ENCODE measurements at regions not wholly inside any gene's neighbourhood (a gene's known extent, or its start where the extent isn't known, plus 50 kb on each side); places are given as distances from the start of the nearest gene placed in this dataset.

- no peak for DNase-seq (ENCODE audit: low spot score)
These were observed 119.8 kb downstream of the TENT4A start for GRCh38 chr5:6832994-6833393.

DNA sequence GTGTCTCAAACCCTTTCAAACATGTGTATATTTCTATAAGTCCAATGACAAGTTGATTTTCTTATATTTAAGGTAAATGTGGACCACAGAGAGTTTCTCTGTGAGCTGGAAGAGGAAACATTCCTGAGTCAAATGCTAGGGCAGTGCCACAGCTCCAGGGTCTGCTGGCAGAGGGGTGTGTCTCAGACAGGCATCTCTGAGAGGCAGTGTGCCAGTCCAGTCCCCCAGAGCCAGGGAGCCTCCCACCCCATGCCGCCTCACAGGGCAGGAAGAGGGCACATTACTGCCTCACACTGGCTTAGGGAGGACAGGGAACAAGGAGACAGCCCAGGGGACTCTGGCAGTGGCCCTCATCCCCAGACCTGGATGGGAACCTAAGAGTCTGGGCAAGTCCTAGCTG is 120.2 kb downstream of the TENT4A start:
- no peak for DNase-seq (ENCODE audit: low spot score)

GRCh38 chr5:6837095-6837494 is 123.9 kb downstream of the TENT4A start:
- DNase-seq (ENCODE audit: low spot score), result no peak

GRCh38 chr5:6837519-6838110 is 124.4 kb downstream of the TENT4A start:
- DNase-seq (ENCODE audit: low spot score), result no peak

DNA sequence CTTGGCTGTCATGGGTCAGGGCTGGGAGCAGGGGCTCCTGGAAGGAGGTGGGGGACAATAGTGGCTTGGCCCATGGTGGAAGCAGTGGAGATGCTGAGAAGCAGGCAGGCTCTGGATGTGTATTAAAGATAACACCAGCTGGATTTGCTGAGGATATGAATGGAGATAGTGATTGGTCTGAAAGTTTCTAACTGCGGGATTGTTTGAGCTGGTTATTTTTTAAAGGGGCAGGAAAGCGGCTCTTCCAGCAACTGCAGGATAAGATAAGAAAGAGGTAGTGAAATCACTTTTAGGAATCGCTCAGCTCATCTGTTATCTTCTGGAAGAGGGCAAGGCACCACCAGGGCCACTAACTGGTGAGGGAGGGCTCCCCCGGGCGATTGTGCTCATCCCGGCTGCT is 125.5 kb downstream of the TENT4A start:
- DNase-seq (ENCODE audit: low spot score), result no peak

- no peak for DNase-seq (ENCODE audit: low spot score)
These were observed 127.0 kb downstream of the TENT4A start for GRCh38 chr5:6840136-6840793.

GRCh38 chr5:6843335-6843734 is 130.1 kb downstream of the TENT4A start:
- no peak for DNase-seq (ENCODE audit: low spot score)

- DNase-seq (ENCODE audit: low spot score), result no peak
These were observed 130.6 kb downstream of the TENT4A start for GRCh38 chr5:6843821-6844220.

GRCh38 chr5:6845856-6846255 is 132.6 kb downstream of the TENT4A start:
- DNase-seq (ENCODE audit: low spot score), result no peak

DNA sequence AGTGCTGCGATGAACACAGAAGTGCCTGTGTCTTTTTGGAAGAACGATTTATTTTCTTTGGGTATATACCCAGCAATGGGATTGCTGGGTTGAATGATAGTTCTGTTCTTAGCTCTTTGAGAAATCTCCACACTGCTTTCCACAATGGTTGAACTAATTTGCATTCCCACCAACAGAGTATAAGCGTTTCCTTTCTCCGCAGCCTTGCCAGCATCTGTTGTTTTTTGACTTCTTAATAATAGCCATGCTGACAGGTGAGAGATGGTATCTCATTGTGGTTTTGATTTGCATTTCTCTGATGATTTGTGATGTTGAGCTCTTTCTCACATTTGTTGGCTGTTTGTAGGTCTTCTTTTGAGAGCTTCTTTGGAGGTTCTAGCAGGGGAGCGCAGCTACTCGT is 134.6 kb downstream of the TENT4A start:
- no peak for DNase-seq (ENCODE audit: low spot score)

- DNase-seq (ENCODE audit: low spot score), result no peak
These were observed 136.3 kb downstream of the TENT4A start for GRCh38 chr5:6849316-6850105.

- no peak for DNase-seq (ENCODE audit: low spot score)
These were observed 136.8 kb downstream of the TENT4A start for GRCh38 chr5:6850106-6850432.

GRCh38 chr5:6856653-6857052 is 143.4 kb downstream of the TENT4A start:
- no peak for DNase-seq (ENCODE audit: low spot score)

DNA sequence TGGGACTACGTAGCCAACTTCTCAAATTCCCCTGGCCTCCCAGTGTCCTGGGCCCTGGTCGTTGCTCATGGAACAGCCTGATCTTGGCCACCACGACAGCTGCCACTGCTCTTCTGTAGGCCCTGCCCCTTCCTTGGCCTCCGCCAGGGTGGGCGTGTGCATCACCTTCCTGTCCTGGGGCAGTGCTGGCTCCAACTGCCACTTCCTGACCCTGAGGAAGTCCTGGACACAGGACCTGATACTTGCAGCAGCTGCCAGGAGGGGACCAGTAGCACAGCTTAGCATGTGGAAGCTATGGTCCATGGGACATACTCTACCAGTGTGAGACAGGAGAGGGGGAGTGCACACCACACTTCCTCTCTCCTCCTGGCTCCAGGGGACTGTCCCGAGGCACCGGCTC is 145.2 kb downstream of the TENT4A start:
- DNase-seq (ENCODE audit: low spot score), result no peak

DNA sequence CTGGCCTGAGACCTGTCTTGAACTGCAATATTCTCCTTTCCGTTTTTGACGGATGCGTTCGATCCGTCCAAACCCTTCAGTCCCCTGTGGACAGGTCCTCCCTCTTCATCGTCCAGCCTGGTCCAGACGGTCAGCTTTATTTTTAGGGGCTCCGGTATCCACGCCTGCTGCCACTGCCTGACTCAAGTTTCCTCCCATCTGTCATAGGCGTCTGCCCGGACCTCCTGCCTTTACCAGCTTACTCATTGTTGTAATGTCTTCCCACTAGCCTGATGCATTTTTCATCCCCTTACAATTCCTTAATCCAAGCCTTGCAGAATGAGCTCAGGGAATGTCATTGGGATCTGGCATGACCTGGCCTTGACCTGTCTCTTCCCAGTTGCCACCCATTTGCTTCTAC is 145.8 kb downstream of the TENT4A start:
- DNase-seq (ENCODE audit: low spot score), result no peak

GRCh38 chr5:6859951-6860638 is 146.9 kb downstream of the TENT4A start:
- no peak for DNase-seq (ENCODE audit: low spot score)

GRCh38 chr5:6861036-6861435 is 147.8 kb downstream of the TENT4A start:
- DNase-seq (ENCODE audit: low spot score), result no peak

GRCh38 chr5:6861667-6862066 is 148.4 kb downstream of the TENT4A start:
- no peak for DNase-seq (ENCODE audit: low spot score)

GRCh38 chr5:6862306-6862705 is 149.1 kb downstream of the TENT4A start:
- DNase-seq (ENCODE audit: low spot score), result no peak

DNA sequence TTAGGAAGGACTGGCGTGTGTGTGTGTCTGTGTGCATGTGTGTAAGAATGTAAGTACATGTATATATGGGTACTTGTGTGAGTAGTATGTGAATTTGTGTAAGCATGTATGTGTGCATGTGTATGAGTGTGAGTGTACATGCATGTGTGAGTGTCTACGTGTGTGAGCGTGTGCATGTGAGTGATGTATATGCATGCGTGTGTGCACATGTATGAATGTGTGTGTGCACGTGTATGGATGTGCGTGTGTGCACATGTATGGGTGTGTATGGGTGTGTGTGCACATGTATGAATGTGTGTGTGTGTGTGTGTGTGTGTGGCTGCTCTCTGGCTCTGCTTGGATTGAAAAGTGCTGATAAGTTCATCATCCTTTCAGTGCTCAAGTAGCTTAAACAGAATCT is 154.5 kb downstream of the TENT4A start:
- no peak for DNase-seq (ENCODE audit: low spot score)

- DNase-seq (ENCODE audit: low spot score), result peak; percentile 12
These were observed 154.9 kb downstream of the TENT4A start for GRCh38 chr5:6868171-6868570.

DNA sequence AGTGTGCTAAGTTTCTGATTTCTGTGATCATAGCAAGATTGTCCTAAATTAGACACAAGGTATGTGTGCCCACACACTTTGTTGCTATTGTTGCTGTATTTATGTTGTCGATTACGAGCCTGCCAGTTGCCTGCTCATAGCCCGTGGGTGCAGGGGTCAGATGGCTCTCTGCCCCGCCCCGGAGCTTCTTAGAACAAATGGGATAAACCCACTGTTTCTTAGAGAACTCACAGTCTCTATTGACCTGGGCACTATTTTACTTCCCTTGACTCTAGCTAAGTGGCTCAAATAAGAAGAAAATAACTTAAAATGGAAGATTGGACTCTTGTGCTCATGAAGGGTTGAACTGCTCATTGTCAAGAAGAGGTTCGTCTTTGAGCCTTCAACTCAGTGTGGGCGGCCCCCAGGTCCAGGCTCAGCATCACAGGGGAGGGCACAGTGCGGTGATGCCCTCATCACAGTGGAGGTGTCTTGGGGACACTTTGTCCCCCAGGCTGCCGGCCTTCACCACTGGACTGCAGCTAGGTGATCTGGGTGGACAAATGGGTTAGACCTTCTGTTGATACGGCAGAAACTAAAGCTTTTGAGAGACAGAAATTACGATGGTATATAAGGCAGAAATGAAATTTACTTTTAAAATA is 155.5 kb downstream of the TENT4A start:
- DNase-seq (ENCODE audit: low spot score), result no peak
